ENCODE measurements at regions not wholly inside any gene's neighbourhood (a gene's known extent, or its start where the extent isn't known, plus 50 kb on each side); places are given as distances from the start of the nearest gene placed in this dataset.

DNA sequence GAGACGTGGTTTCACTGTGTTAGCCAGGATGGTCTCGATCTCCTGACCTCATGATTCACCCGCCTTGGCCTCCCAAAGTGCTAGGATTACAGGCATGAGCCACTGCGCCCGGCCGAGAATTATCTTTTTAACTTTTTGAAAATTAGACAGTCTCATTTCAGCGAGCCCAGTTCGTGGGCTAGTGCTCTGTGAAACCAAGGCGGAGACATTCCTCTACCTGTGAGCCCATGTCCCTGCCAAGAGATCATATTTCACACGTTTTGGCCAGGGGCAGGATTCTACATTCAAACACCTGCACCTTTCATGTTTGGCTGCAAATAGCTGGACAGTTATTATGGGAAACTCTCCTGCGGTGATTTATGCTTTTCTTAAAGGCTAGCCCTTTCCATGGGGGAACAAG lies 60.3 kb downstream of the IRAG1 start:
- TF ChIP-seq, protein P1, sequence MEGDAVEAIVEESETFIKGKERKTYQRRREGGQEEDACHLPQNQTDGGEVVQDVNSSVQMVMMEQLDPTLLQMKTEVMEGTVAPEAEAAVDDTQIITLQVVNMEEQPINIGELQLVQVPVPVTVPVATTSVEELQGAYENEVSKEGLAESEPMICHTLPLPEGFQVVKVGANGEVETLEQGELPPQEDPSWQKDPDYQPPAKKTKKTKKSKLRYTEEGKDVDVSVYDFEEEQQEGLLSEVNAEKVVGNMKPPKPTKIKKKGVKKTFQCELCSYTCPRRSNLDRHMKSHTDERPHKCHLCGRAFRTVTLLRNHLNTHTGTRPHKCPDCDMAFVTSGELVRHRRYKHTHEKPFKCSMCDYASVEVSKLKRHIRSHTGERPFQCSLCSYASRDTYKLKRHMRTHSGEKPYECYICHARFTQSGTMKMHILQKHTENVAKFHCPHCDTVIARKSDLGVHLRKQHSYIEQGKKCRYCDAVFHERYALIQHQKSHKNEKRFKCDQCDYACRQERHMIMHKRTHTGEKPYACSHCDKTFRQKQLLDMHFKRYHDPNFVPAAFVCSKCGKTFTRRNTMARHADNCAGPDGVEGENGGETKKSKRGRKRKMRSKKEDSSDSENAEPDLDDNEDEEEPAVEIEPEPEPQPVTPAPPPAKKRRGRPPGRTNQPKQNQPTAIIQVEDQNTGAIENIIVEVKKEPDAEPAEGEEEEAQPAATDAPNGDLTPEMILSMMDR (tag by site-specific recombination; IDR thresholded peaks at IDR 0.05): no peak
- no peak for TF ChIP-seq ZNF521 (tag by site-specific recombination; IDR thresholded peaks at IDR 0.05)
- TF ChIP-seq TCF7L2 (IDR thresholded peaks at IDR 0.05; ENCODE audit: borderline replicate concordance, low read depth, low read length): no peak
- no peak for TF ChIP-seq ZNF184 (tag by site-specific recombination; IDR thresholded peaks at IDR 0.05)
- TF ChIP-seq SP2 (tag by site-specific recombination; IDR thresholded peaks at IDR 0.05): no peak
- TF ChIP-seq, protein P2, sequence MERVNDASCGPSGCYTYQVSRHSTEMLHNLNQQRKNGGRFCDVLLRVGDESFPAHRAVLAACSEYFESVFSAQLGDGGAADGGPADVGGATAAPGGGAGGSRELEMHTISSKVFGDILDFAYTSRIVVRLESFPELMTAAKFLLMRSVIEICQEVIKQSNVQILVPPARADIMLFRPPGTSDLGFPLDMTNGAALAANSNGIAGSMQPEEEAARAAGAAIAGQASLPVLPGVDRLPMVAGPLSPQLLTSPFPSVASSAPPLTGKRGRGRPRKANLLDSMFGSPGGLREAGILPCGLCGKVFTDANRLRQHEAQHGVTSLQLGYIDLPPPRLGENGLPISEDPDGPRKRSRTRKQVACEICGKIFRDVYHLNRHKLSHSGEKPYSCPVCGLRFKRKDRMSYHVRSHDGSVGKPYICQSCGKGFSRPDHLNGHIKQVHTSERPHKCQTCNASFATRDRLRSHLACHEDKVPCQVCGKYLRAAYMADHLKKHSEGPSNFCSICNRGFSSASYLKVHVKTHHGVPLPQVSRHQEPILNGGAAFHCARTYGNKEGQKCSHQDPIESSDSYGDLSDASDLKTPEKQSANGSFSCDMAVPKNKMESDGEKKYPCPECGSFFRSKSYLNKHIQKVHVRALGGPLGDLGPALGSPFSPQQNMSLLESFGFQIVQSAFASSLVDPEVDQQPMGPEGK (tag by site-specific recombination; IDR thresholded peaks at IDR 0.05): no peak
- TF ChIP-seq IKZF3 (tag by site-specific recombination; IDR thresholded peaks at IDR 0.05): no peak
